ENCODE measurements at regions not wholly inside any gene's neighbourhood (a gene's known extent, or its start where the extent isn't known, plus 50 kb on each side); places are given as distances from the start of the nearest gene placed in this dataset.

GRCh38 chr9:26371236-26371635, 521.4 kb downstream of the CAAP1 start:
- FAIRE-seq: no peak

DNA sequence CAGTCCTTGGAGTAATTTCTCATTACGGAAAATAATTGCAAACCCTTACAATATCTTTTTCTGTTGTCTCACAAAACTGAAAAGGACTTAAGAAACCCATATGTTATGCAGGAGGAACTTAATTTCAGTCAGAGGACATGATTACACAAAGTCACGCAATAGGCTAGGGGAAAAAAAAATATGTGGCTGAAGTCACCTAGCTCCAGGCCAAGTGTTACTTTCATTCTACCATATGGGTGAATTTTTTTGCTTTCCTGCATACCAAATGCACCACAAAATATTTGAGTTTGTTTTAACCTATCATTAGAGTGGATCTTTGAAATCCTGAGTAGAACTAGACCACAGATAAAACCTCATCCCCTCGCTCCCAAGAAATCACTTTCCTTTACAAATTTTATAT, 523.5 kb downstream of the CAAP1 start:
- FAIRE-seq: no peak

GRCh38 chr9:26368241-26368640, 524.4 kb downstream of the CAAP1 start:
- FAIRE-seq: no peak

DNA sequence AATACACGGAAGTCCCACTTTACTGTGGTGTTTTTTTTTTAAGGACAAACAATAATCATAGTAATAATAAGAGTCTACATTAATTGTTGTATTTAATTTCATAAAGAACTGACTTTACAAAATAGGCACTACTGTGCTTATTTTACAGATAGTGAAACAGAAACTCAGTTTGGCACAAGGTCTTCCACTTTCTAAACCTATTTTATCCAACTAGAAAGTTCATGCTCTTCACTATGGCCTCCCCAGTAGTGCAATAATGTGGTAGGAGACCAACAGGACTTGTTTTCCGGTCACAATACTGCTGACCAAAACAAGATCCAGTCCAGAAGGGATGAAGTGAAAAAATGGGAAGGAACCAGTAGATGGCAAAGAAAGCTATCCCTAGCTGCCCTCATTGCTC, 531.6 kb downstream of the CAAP1 start:
- no peak for FAIRE-seq

DNA sequence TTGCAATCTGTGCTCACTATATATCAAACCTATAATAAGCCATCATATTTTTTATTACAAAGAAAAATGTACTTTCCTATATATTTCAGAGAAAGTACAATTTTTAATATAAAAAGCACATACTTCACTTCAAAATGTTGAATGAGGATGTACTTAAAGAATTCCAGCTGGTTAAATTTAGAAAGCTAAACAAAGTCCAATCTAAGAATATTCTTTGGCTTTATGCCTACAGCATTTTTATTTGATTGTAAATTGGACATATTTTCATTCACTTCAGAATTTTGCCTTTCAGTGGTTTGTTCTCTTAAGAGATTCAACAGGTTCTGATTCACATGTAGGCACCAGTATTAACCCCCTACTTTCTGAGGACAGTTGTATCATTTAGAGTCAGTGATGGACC, 533.8 kb downstream of the CAAP1 start:
- FAIRE-seq: no peak

DNA sequence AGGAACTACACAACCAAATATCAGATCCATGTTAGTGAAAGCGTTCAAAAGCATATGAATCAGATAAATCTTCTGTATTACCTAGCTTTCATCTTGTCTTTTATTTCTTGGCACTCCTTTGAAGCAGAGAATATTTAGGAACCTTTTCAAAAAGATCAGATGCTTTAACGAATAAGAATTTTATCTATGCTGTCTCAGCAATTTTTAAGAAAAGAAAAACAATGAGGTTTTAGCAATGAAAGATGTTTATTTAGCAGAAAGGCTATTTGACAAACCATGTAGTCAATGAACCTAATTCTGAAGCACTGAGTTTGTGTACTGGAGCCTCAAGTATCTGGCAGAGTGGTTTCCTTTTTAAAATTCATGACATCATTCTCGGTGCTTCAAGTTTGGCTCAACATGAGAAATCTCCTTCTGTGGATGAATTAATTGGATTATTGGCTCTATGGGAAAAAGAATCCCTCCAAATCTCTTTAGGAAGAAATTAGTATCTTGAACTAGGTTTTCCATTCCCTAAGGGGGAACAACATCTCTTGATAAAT, 534.7 kb downstream of the CAAP1 start:
- no peak for FAIRE-seq

GRCh38 chr9:26356491-26356890, 536.1 kb downstream of the CAAP1 start:
- FAIRE-seq: no peak

DNA sequence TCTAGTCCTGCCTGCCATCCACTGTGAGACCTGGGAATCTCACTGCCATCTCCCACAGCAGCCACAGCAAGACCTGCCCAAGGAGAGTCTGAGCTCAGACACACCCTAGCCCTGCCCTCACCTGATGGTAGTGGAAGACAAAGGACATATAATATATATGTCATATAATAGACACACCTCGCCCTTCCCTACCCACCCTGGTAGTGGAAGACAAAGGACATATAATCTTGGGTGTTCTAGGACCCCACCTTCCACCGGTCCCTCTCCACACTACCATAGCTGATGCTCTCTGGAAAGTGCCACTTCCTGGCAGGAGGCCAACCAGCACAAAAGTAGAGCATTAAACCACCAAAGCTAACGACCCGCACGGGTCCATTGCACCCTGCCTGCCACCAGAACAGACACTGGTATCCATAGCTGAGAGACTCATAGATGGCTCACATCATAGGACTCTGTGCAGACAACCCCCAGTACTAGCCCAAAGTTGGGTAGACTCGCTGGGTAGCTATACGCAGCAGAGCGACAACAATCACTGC, 545.6 kb downstream of the CAAP1 start:
- no peak for FAIRE-seq

DNA sequence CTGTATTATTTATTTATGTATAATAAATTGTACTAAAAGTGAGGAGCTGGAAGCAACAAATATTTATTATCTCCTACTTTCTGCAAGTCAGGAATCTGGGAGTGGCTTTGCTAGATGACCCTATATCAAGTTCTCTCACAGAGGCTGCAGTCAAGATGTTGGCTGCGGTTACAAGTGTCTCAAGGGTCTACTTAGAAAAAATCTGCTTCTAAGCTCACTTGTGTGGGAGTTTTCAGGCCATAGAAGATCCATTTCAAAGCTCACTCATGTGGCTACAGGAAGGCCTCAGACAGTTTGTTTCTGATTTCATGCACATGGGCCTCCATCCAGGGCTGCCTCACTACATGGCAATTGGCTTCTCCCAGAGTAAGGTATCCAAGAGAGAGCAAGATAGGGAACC, 551.1 kb downstream of the CAAP1 start:
- no peak for FAIRE-seq

- no peak for FAIRE-seq
Observed at GRCh38 chr9:26339796-26340195, 552.8 kb downstream of the CAAP1 start.

- FAIRE-seq: no peak
Observed at GRCh38 chr9:26335116-26335515, 557.5 kb downstream of the CAAP1 start.

- FAIRE-seq: no peak
Observed at GRCh38 chr9:26334706-26335105, 557.9 kb downstream of the CAAP1 start.

DNA sequence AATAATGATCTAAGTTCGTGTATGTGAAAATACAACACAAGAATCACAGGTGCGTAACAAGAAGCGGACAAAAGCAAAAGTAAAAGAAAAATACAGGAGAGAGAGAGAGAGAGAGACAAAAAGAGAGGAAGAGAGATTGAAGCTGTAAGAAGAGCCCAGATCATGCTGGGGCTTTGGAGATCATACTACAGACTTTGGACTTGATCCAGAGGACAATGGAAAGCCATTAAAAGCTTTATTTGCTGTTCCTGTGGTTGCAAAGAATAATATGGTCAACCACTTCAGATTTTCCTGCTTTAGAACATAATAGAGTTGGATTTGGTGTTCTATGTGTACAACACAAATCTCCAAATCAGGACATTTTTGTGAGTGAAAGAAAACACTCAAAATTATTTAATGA, 561.4 kb downstream of the CAAP1 start:
- no peak for FAIRE-seq

GRCh38 chr9:26329974-26330373, 562.6 kb downstream of the CAAP1 start:
- FAIRE-seq: no peak

GRCh38 chr9:26326563-26326962, 566.0 kb downstream of the CAAP1 start:
- FAIRE-seq: peak; percentile 77

GRCh38 chr9:26325444-26325829, 567.2 kb downstream of the CAAP1 start:
- FAIRE-seq: no peak

GRCh38 chr9:26324786-26325443, 567.7 kb downstream of the CAAP1 start:
- no peak for FAIRE-seq

GRCh38 chr9:26321935-26322334, 570.7 kb downstream of the CAAP1 start:
- no peak for FAIRE-seq

GRCh38 chr9:26319859-26320258, 572.7 kb downstream of the CAAP1 start:
- no peak for FAIRE-seq

DNA sequence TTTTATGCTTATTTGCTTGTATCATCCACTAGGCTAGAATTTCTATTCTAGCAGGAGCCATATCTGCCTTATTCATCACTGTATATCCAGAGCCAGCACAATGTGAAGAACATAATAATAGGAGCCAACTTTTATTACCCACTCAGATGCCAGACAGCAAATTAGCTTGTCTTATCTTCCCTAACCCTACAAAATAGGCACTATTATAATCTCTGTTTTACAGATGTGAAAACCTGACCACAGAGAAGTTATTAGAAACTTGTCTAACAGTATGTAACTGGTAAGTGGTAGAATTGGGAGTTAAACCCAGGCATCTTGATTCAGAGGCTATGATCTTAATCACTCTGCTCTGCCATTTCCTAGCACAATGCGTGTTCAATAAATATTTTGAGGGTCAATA, 579.5 kb downstream of the CAAP1 start:
- FAIRE-seq: no peak

- FAIRE-seq: no peak
Observed at GRCh38 chr9:26311463-26311995, 581.1 kb downstream of the CAAP1 start.

DNA sequence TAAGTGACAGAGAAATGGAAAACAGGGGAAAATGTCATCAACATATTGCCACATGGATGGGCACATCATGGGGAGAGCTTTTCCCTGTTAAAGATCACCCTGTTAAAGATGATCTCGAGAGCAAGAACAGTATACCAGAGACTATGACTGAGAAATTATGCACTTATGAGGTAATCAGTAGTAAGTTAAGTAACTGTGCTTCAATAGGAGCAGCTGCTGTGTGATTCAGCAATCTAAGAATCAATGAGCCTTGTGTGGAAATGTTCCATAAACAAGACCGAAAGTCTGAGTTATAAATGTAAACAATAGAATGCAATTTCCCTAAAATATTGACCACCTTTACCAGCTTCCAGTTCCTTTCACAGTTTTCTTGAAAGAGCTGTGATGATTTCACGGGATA, 582.3 kb downstream of the CAAP1 start:
- FAIRE-seq: no peak

- no peak for FAIRE-seq
Observed at GRCh38 chr9:26308328-26308727, 584.3 kb downstream of the CAAP1 start.

DNA sequence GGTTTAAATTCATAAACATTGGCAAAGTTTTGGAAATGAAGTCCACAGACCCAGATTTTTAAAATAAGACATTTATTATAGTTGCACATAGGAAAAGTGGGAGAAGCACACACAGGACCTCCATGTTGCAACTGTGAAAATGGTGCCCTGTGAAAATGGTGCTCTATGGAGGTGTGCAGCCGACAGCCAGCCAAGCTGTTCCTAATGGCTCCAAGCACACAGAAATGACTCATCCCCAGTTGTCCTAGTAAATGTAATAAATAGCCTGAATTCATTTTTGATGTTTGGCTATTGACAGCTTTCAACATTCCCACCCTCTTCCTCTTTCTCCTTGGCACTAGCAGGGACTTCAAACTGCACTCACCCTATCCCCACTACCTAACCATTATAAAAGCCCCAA, 590.9 kb downstream of the CAAP1 start:
- no peak for FAIRE-seq

DNA sequence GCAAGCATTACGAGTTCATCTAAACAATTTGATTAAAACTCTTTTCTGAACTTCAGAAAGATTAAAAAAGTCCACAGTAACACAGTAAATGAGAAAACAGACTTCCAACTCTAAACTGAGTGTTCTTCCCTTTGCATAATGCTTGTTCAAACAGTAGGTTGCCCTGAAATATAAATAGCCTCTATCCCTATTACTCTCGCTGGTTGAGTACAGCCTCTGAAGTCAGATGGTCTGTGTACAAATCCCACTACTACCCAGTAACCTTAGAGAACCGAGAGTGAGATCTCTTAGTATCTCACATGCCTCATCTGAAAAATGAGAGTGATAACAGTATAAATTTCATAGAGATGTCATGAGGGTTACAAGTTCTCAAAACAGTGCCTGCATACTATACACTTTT, 591.6 kb downstream of the CAAP1 start:
- no peak for FAIRE-seq

All from endometrium (tissue), 2 donors.